Kasumi-1 (cell line): ENCODE measurements at regions not wholly inside any gene's neighbourhood (a gene's known extent, or its start where the extent isn't known, plus 50 kb on each side); places are given as distances from the start of the nearest gene placed in this dataset.
"Not testable (repeated sequence)": the region's sequence is repeated elsewhere in the genome, so short reads cannot be mapped to it uniquely, and the experiment has no call there.

Experiments
- DNase-seq, 2 experiments: peaks; one replicate each; lab custom pipeline; 2025; lab: John Stamatoyannopoulos, UW

GRCh38 chr1:195200772-195201171 is 1407.5 kb downstream of the KCNT2 start:
- no peak for DNase-seq

GRCh38 chr1:195197116-195197515 is 1411.1 kb downstream of the KCNT2 start:
- no peak for DNase-seq

- DNase-seq: no peak
These were observed 1412.7 kb downstream of the KCNT2 start for GRCh38 chr1:195195423-195196057.

GRCh38 chr1:195193134-195193533 is 1415.1 kb downstream of the KCNT2 start:
- DNase-seq: no peak

GRCh38 chr1:195188821-195189220 is 1419.4 kb downstream of the KCNT2 start:
- no peak for DNase-seq

- DNase-seq: no peak
These were observed 1421.7 kb downstream of the KCNT2 start for GRCh38 chr1:195186544-195186943.

GRCh38 chr1:195185736-195186135 is 1422.5 kb downstream of the KCNT2 start:
- no peak for DNase-seq

- DNase-seq: no peak
These were observed 1422.9 kb downstream of the KCNT2 start for GRCh38 chr1:195185321-195185720.

GRCh38 chr1:195173753-195174152 is 1434.5 kb downstream of the KCNT2 start:
- DNase-seq: no peak

GRCh38 chr1:195159795-195160194 is 1448.4 kb downstream of the KCNT2 start:
- DNase-seq: not testable (repeated sequence)

- no peak for DNase-seq
These were observed 1450.1 kb downstream of the KCNT2 start for GRCh38 chr1:195158091-195158490.

GRCh38 chr1:195153107-195153506 is 1455.1 kb downstream of the KCNT2 start:
- DNase-seq: no peak

- DNase-seq: no peak
These were observed 1457.5 kb downstream of the KCNT2 start for GRCh38 chr1:195150768-195151167.

GRCh38 chr1:195141294-195141693 is 1466.9 kb downstream of the KCNT2 start:
- DNase-seq: no peak

- no peak for DNase-seq
These were observed 1477.6 kb downstream of the KCNT2 start for GRCh38 chr1:195130598-195130997.

GRCh38 chr1:195122497-195122896 is 1485.7 kb downstream of the KCNT2 start:
- DNase-seq: no peak

GRCh38 chr1:195113471-195113870 is 1494.8 kb downstream of the KCNT2 start:
- peak in 1 of 2 experiments; percentile 18 for DNase-seq

GRCh38 chr1:195105773-195106172 is 1502.5 kb downstream of the KCNT2 start:
- DNase-seq: no peak

GRCh38 chr1:195105281-195105680 is 1503.0 kb downstream of the KCNT2 start:
- DNase-seq: no peak

GRCh38 chr1:195097316-195097715 is 1510.9 kb downstream of the KCNT2 start:
- DNase-seq: no peak

- no peak for DNase-seq
These were observed 1512.2 kb downstream of the KCNT2 start for GRCh38 chr1:195096051-195096521.

GRCh38 chr1:195085196-195085595 is 1523.0 kb downstream of the KCNT2 start:
- DNase-seq: no peak

- DNase-seq: no peak
These were observed 1526.1 kb downstream of the KCNT2 start for GRCh38 chr1:195082183-195082582.

- DNase-seq: no peak
These were observed 1531.6 kb downstream of the KCNT2 start for GRCh38 chr1:195076682-195077081.
